Activated naive CD4-positive, alpha-beta T cell treated with anti-CD3 and anti-CD28 coated beads, Interleukin-2, amount 10 ng/mL, durations not matched to agents 7 days and 5 days (primary cell): ENCODE measurements at regions not wholly inside any gene's neighbourhood (a gene's known extent, or its start where the extent isn't known, plus 50 kb on each side); places are given as distances from the start of the nearest gene placed in this dataset.

Experiments used
- CTCF ChIA-PET: fragments of 350-600 bp; sonication (Branson Sonifier 250); formaldehyde crosslinking; loops from one replicate; lab custom pipeline; 2021; ENCODE audit warnings: antibody characterized with exemption; lab: Charles Lee
- DNase-seq: peaks from one replicate; pipeline ENCODE4 v3.0.0-alpha.2; 2020
- H3K27ac Mint-ChIP-seq: one replicate; pipeline ENCODE4 v1.8.0; 2021; ENCODE audit warnings: mild to moderate bottlenecking, moderate library complexity, mixed read lengths
- H3K27me3 Mint-ChIP-seq: one replicate; pipeline ENCODE4 v1.8.0; 2021; ENCODE audit warnings: mild to moderate bottlenecking, mixed read lengths
- H3K36me3 Mint-ChIP-seq: one replicate; pipeline ENCODE4 v1.8.0; 2021; ENCODE audit warnings: mixed read lengths
- H3K4me1 Mint-ChIP-seq: one replicate; pipeline ENCODE4 v1.8.0; 2021; ENCODE audit warnings: mixed read lengths
- H3K4me3 Mint-ChIP-seq: one replicate; pipeline ENCODE4 v1.8.0; 2021; ENCODE audit warnings: mild to moderate bottlenecking, moderate library complexity, mixed read lengths
- H3K9me3 Mint-ChIP-seq: one replicate; pipeline ENCODE4 v1.8.0; 2021; ENCODE audit warnings: mixed read lengths

DNA sequence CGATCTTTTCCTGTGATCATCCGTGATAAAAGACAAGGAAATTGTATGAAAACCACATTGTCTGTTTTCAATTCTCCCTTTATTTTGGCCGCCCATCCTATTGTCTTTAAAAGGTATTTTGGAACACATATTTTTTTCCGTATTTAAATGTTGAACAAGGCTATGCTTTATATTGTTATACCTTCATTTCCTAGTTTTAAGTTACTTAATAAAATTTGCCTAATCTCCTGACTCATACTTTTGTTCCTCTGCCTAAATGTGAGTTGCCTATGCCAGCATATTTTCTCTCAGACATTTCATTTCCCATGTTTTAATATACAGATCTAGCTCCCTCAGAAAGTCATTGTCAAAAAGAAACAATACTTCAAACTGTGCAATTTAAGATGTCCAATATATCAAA lies 104.2 kb downstream of the SLITRK6 start:
- H3K4me3 Mint-ChIP-seq: no peak overlapping the region
- CTCF ChIA-PET: no interaction called here
- no peaks in the 10 kb centered on the region for H3K27me3 Mint-ChIP-seq
- H3K36me3 Mint-ChIP-seq: no peaks in the 10 kb centered on the region
- DNase-seq: no peak
- no peaks in the 10 kb centered on the region for H3K4me1 Mint-ChIP-seq
- H3K9me3 Mint-ChIP-seq: peaks cover 24% of the 10 kb centered on the region
- H3K27ac Mint-ChIP-seq: no peak overlapping the region

DNA sequence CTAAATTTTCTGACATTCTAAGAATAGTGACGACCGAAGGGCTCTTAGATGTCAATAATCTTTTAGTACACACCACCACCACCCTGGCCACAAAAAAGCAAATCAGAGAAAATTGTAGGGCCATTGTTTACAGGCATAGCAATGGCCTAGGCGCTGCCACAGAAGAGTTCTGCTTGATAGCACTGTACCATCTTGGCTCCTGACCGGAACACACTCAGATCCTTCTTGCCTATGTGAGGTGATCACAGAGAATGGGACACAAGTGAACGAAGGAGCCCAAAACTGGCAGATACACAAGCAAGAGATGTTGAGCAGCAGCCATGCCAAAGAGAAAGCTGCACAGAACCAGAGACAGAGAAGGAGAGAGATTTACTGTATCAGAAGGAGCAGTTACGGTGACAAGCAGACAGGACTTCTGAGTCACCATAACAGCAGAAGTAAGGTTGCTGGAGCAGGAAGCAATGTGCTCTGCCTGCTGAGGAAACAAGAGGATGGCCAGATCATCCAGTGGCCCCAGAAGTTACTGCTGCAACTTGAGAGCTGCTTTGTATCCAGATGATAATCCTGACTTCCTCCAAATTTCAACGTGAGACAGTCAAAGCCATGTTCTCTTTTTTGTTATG lies 105.2 kb downstream of the SLITRK6 start:
- Mint-ChIP-seq H3K27me3 (no peaks in the 10 kb centered on the region), H3K4me1 (no peaks in the 10 kb centered on the region), H3K4me3 (no peak overlapping the region), H3K36me3 (no peaks in the 10 kb centered on the region), H3K9me3 (peaks cover 15% of the 10 kb centered on the region), H3K27ac (no peak overlapping the region)
- CTCF ChIA-PET: no interaction called here
- no peak for DNase-seq

DNA sequence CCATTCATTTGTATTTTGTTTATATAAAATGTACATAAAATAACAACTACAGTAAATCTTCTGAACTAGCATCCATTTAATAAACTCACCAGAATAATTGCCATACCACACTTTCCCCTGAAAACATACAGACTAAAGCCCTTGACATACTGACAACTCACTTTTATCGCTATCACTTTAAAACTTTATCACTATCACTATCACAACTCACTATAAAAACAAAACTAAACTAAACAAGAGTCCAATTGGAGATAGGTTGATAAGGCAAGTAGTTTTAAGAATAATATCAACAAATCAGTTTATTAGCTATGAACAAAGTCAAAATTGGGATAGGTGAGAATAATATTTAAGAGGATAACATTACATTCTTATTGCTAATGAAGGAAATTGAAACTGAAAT lies 108.9 kb downstream of the SLITRK6 start:
- no peaks in the 10 kb centered on the region for H3K27me3 Mint-ChIP-seq
- CTCF ChIA-PET: no interaction called here
- DNase-seq: no peak
- H3K4me3 Mint-ChIP-seq: no peak overlapping the region
- no peak overlapping the region for H3K27ac Mint-ChIP-seq
- no peaks in the 10 kb centered on the region for H3K4me1 Mint-ChIP-seq
- no peaks in the 10 kb centered on the region for H3K36me3 Mint-ChIP-seq
- peaks cover 5% of the 10 kb centered on the region for H3K9me3 Mint-ChIP-seq

DNA sequence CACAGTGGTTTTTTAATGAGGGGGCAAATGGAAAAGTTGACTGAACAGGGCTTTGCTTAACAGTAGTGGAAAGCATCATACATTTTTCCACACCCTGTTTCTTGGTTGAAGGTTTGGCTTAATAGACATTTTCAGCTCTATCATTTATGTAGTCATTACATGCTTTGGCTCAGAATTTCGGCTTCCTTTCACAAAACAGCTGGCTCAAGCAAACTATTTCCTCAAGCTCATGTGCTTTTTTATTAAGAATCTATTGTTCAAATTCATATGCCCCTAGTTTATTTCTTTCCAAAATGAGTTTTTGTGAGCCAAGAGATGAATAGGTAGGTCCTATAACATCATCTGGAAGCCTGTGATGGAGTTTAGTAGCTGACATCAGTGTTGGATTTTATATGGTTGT lies 113.8 kb downstream of the SLITRK6 start:
- Mint-ChIP-seq H3K9me3 (peaks cover 2% of the 10 kb centered on the region), H3K4me3 (no peak overlapping the region), H3K4me1 (no peaks in the 10 kb centered on the region), H3K27ac (no peak overlapping the region), H3K27me3 (no peaks in the 10 kb centered on the region), H3K36me3 (no peaks in the 10 kb centered on the region)
- no peak for DNase-seq
- CTCF ChIA-PET: no interaction called here

DNA sequence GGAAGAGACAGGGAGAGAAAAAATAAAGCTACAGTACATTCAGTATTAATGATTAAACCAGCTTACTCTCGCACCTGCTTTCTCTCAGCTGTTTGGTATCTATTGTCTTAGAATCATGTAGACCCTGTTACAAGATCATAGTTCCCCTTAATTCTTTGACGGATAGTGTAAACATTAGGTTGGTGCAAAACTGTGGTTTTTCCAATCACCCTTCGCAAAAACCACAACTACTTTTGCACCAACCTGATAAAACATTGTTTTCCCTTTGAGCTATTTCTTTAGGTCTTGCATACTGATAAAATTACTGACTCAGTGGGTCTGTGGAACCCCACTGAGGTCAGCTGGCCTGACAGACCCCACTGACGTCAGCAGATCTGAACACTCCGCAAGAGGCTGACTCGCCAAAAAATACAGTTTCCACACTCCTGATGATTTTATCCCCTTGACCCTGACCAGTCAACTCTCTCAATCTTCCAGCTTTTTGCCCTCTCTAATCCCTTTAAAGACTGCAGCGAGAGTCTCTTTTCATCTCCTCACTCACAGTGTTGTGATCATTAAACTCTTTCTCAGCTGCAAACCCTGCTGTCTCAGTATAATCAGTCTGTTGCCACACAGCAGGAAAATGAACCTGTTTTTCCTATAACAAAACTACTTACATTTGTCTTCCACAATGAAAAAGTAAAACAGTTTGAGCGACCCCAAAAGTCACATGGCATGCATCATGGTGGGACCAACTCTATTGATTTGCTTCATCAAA lies 123.9 kb downstream of the SLITRK6 start:
- no peaks in the 10 kb centered on the region for H3K36me3 Mint-ChIP-seq
- H3K4me1 Mint-ChIP-seq: no peaks in the 10 kb centered on the region
- H3K9me3 Mint-ChIP-seq: peaks cover 10% of the 10 kb centered on the region

DNA sequence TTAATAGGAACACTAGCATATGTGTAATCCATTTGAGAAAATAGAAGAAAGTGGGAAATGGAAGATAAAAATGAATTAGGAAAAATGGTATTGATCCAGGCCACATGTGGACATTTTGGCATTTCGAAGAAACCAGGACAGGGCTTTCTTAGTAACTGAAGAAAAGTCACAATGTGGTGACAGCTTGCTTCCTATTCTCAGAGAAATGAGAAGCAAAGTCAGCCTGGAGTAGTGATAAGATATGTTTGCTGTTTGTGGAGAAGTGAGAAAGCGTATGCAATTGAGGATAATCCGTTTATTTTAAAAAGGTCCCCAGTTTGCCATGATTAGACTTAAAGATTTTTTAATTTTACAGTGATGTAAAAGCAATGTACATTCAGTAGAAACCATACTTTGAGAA lies 127.9 kb downstream of the SLITRK6 start:
- Mint-ChIP-seq H3K4me1 (no peaks in the 10 kb centered on the region), H3K27ac (no peak overlapping the region), H3K9me3 (peaks cover 5% of the 10 kb centered on the region), H3K36me3 (no peaks in the 10 kb centered on the region), H3K4me3 (no peak overlapping the region), H3K27me3 (no peaks in the 10 kb centered on the region)
- CTCF ChIA-PET: no interaction called here
- DNase-seq: no peak

More for the DNA sequence above, 123.9 kb downstream of the SLITRK6 start:
- CTCF ChIA-PET: no interaction called here
- Mint-ChIP-seq H3K27me3 (no peaks in the 10 kb centered on the region), H3K27ac (no peak overlapping the region), H3K4me3 (no peak overlapping the region)
- no peak for DNase-seq

DNA sequence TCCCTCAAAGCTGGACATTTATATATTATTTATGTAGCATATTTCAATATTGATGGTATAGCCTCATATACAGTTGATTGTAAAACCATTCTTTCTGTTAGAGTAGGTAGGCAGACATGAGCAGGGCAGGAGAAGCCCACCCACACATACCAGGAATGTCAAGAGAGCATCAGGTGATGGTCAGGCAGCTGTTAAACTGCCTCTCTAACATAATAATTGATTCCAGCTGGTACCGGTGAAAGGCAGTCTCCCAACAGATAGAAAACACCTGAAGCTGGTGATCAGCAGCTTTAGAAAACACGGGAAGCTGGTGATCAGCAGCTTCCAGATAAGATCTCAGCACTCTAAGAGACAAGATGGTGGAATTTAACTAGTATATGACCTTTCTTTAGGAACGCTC lies 132.9 kb downstream of the SLITRK6 start:
- Mint-ChIP-seq H3K9me3 (no peaks in the 10 kb centered on the region), H3K4me1 (no peaks in the 10 kb centered on the region), H3K27me3 (no peaks in the 10 kb centered on the region), H3K4me3 (no peak overlapping the region), H3K27ac (no peak overlapping the region), H3K36me3 (no peaks in the 10 kb centered on the region)
- CTCF ChIA-PET: no interaction called here
- DNase-seq: no peak

DNA sequence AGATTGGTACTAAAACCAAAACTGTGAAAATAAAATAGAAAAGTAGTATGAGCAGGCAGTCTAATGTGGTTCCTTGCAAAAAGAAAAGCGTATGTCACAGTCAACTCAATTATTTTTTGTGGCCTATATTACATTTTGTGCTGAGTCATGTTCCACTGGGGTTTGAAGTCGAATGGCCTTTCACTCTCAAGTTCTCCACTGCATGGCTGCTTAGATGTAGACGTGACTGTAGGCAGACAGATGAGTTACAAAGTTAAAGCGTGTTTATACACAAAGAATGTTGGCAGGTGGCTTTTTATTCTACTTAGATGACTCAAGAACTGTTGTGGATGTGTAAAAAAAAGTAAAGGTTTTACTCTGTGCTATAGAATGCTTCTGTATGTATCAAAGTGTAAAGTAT lies 133.9 kb downstream of the SLITRK6 start:
- Mint-ChIP-seq H3K4me1 (no peaks in the 10 kb centered on the region), H3K4me3 (no peak overlapping the region), H3K27ac (no peak overlapping the region), H3K27me3 (no peaks in the 10 kb centered on the region), H3K36me3 (no peaks in the 10 kb centered on the region), H3K9me3 (no peaks in the 10 kb centered on the region)
- CTCF ChIA-PET: no interaction called here
- no peak for DNase-seq

DNA sequence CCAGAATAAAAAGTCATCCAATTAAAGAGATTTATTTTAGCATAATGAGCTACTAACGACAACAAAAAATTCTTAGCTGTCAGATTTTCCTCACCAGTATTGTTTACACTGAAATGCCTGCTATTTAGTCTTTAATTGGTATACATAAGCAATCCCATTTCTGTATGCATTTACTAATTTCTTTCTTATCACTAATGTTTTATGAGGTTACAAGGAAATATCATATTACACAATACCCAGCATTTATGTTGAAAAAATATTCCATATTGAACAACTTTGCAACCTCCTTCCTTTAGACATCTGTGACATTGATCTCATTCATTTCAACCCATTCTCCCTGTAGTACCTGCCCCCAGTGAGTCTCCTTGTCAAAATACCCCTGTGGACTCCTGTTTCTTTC lies 135.4 kb downstream of the SLITRK6 start:
- H3K4me1 Mint-ChIP-seq: no peaks in the 10 kb centered on the region
- no peak for DNase-seq
- H3K4me3 Mint-ChIP-seq: no peak overlapping the region
- H3K27me3 Mint-ChIP-seq: no peaks in the 10 kb centered on the region
- no peak overlapping the region for H3K27ac Mint-ChIP-seq
- CTCF ChIA-PET: interaction anchor here (1.0 kb wide), 1 partner anchor 18 kb away, joined by 3 read pairs; no protein-coding TSS in a partner anchor
- H3K9me3 Mint-ChIP-seq: no peaks in the 10 kb centered on the region
- no peaks in the 10 kb centered on the region for H3K36me3 Mint-ChIP-seq

DNA sequence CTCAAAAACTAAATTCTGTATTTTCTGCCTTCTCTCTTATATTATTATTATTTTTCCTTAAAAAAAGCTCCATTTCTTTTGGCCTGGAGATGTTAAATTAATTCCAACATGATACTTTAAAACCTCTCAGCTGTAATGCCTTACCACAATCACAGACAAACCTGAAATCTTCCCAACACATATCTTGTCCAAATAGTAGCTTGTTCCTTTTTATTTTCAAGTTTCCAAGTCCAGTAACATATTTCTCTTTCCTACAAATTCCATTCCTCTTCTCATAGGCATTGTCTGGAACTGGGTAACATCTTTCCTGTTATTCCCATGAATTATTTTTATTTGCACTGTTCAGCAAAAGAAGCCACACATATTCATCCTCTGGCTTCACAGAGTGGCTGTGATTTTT lies 137.0 kb downstream of the SLITRK6 start:
- no peaks in the 10 kb centered on the region for H3K27me3 Mint-ChIP-seq
- H3K36me3 Mint-ChIP-seq: no peaks in the 10 kb centered on the region
- no peak for DNase-seq
- no peaks in the 10 kb centered on the region for H3K9me3 Mint-ChIP-seq
- no peaks in the 10 kb centered on the region for H3K4me1 Mint-ChIP-seq
- no peak overlapping the region for H3K27ac Mint-ChIP-seq
- CTCF ChIA-PET: interaction anchor here (0.5 kb wide), 1 partner anchor 743 kb away, joined by 3 read pairs; no protein-coding TSS in a partner anchor
- no peak overlapping the region for H3K4me3 Mint-ChIP-seq

DNA sequence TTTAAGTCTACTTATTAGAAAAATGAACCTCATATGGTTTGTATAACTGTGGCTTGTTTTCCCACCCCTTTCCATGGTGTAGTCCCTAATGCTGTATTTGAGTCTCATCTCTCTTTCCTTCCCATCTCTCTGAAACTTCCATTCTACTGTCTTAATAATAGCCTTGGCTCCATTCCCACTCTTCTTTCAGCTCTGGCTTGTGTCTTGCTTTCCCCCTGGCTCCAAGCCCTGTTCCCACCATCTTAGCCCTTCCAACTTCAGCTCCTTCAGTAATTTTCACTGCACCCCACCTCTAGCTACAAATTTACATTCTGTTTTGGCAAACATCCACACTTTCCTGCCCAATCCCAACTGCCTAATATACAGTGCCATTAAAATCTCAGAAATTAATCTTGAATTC lies 137.5 kb downstream of the SLITRK6 start:
- Mint-ChIP-seq H3K9me3 (no peaks in the 10 kb centered on the region), H3K36me3 (no peaks in the 10 kb centered on the region), H3K4me1 (no peaks in the 10 kb centered on the region), H3K4me3 (no peak overlapping the region), H3K27me3 (no peaks in the 10 kb centered on the region), H3K27ac (no peak overlapping the region)
- CTCF ChIA-PET: no interaction called here
- DNase-seq: no peak

DNA sequence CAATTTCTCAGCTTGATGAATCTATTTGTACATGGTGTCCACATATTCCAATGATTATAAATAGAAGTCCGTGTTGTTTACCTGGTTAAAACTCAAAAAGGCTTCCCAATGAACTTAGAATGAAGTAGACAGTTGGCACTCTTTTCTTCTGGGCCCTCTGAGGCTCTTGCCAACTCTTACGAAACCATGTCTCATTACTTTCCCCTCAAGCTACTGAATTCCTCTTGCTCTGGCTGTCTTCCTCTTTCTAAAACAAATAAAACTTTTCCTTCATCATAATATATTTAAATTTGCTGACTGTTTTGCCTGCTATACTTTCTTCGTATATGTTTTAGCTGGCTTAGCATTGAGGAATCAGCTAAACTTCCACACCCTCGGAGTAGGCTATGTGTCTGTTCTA lies 139.7 kb downstream of the SLITRK6 start:
- CTCF ChIA-PET: no interaction called here
- Mint-ChIP-seq H3K36me3 (no peaks in the 10 kb centered on the region), H3K4me3 (no peak overlapping the region), H3K27me3 (no peaks in the 10 kb centered on the region), H3K4me1 (no peaks in the 10 kb centered on the region), H3K9me3 (no peaks in the 10 kb centered on the region), H3K27ac (no peak overlapping the region)
- no peak for DNase-seq

DNA sequence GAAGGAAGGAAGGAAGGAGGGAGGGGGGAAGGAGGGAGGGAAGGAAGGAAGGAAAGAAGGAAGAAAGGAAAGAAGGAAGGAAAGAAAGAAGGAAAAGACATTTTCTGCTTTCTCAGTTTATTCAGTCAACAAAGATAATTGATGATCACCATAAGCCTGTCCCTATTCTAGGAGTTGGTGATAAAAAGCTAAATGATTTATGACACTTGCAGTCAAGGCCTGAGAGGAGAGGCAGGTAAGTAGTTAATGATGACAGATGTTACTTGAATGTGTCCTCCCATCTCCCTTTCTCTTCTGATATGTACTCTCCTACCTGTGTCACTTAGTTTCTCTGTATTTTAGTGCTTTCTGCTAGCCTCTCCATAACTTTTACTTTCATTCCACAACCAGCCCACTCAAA lies 141.3 kb downstream of the SLITRK6 start:
- peaks cover 2% of the 10 kb centered on the region for H3K9me3 Mint-ChIP-seq
- DNase-seq: no peak
- no peaks in the 10 kb centered on the region for H3K36me3 Mint-ChIP-seq
- no peaks in the 10 kb centered on the region for H3K4me1 Mint-ChIP-seq
- H3K4me3 Mint-ChIP-seq: no peak overlapping the region
- CTCF ChIA-PET: no interaction called here
- no peak overlapping the region for H3K27ac Mint-ChIP-seq
- no peaks in the 10 kb centered on the region for H3K27me3 Mint-ChIP-seq

DNA sequence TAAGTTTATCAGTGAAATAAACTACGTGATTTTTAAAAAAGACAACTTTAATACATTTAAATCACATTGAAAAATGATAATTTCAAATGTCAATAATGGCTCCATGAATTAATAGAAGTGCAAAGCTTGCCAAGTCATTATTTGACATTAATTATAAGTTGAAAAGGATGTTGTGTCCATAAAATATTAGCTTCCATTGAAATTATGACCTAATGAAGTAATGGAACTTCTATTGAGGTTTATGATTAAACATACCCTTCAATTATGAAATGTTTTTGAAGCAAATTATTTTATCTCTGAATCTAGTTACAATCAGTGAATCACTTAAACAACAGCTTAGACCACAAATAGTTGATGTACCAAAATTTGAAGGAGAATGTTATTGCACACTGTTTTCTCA lies 144.2 kb downstream of the SLITRK6 start:
- no peak overlapping the region for H3K27ac Mint-ChIP-seq
- H3K27me3 Mint-ChIP-seq: no peaks in the 10 kb centered on the region
- no peak for DNase-seq
- no peak overlapping the region for H3K4me3 Mint-ChIP-seq
- no peaks in the 10 kb centered on the region for H3K4me1 Mint-ChIP-seq
- H3K36me3 Mint-ChIP-seq: no peaks in the 10 kb centered on the region
- CTCF ChIA-PET: no interaction called here
- peaks cover 7% of the 10 kb centered on the region for H3K9me3 Mint-ChIP-seq

DNA sequence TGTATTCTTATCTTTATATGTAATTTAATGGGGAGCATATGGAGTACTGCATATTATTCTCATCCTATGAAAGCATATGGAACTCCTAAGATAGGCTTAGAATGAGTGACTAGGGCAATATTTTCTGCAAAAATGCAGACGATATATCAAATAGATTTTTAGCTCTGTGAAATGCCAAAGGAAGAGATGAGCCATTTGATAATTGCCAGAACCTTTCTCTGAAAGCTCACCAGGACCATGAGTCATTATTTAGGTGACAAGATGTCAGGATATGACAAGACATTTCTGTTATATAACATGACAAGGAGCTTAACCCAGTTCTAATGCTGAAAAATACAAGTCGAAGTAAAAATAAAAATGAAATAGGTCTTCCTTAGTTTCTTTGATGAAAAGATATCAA lies 145.0 kb downstream of the SLITRK6 start:
- DNase-seq: no peak
- CTCF ChIA-PET: no interaction called here

More for the DNA sequence above, 145.0 kb downstream of the SLITRK6 start:
- Mint-ChIP-seq H3K36me3 (no peaks in the 10 kb centered on the region), H3K9me3 (peaks cover 7% of the 10 kb centered on the region), H3K27ac (no peak overlapping the region), H3K4me3 (no peak overlapping the region), H3K27me3 (no peaks in the 10 kb centered on the region), H3K4me1 (no peaks in the 10 kb centered on the region)
